GM21576 (cell line): ENCODE measurements at regions not wholly inside any gene's neighbourhood (a gene's known extent, or its start where the extent isn't known, plus 50 kb on each side); places are given as distances from the start of the nearest gene placed in this dataset.
"Not testable (repeated sequence)": the region's sequence is repeated elsewhere in the genome, so short reads cannot be mapped to it uniquely, and the experiment has no call there.

Experiments
- ATAC-seq: cut with Tn5 transposase; IDR thresholded peaks from one replicate; pipeline ENCODE4 v1.9.1; 2021; ENCODE audit warnings: mild to moderate bottlenecking, moderate library complexity; ENCODE audit not compliant: unreplicated experiment

GRCh38 chr5:29550523-29550922 lies 1643.0 kb upstream of the CDH6 start:
- no peak for ATAC-seq

GRCh38 chr5:29548262-29548661 lies 1645.2 kb upstream of the CDH6 start:
- no peak for ATAC-seq

- ATAC-seq: no peak
These were observed 1646.1 kb upstream of the CDH6 start for GRCh38 chr5:29547236-29547865.

- ATAC-seq: no peak
These were observed 1650.0 kb upstream of the CDH6 start for GRCh38 chr5:29543501-29543900.

- no peak for ATAC-seq
These were observed 1669.3 kb upstream of the CDH6 start for GRCh38 chr5:29524227-29524626.

- ATAC-seq: no peak
These were observed 1675.3 kb upstream of the CDH6 start for GRCh38 chr5:29518176-29518575.

GRCh38 chr5:29516224-29516623 lies 1677.3 kb upstream of the CDH6 start:
- ATAC-seq: no peak

GRCh38 chr5:29508131-29508530 lies 1685.4 kb upstream of the CDH6 start:
- ATAC-seq: no peak

GRCh38 chr5:29504411-29504810 lies 1689.1 kb upstream of the CDH6 start:
- ATAC-seq: no peak

- ATAC-seq: no peak
These were observed 1694.6 kb upstream of the CDH6 start for GRCh38 chr5:29498860-29499259.

GRCh38 chr5:29498412-29498811 lies 1695.1 kb upstream of the CDH6 start:
- ATAC-seq: no peak

- ATAC-seq: no peak
These were observed 1708.2 kb upstream of the CDH6 start for GRCh38 chr5:29485333-29485732.

- ATAC-seq: no peak
These were observed 1723.9 kb upstream of the CDH6 start for GRCh38 chr5:29469581-29469980.

- ATAC-seq: no peak
These were observed 1731.2 kb upstream of the CDH6 start for GRCh38 chr5:29462241-29462640.

- ATAC-seq: no peak
These were observed 1732.4 kb upstream of the CDH6 start for GRCh38 chr5:29460971-29461559.

- not testable (repeated sequence) for ATAC-seq
These were observed 1742.5 kb upstream of the CDH6 start for GRCh38 chr5:29451004-29451403.

- ATAC-seq: no peak
These were observed 1778.8 kb upstream of the CDH6 start for GRCh38 chr5:29414681-29415080.

- ATAC-seq: no peak
These were observed 1780.5 kb upstream of the CDH6 start for GRCh38 chr5:29412979-29413378.

- ATAC-seq: no peak
These were observed 1791.2 kb upstream of the CDH6 start for GRCh38 chr5:29402270-29402669.

- no peak for ATAC-seq
These were observed 1803.5 kb upstream of the CDH6 start for GRCh38 chr5:29389993-29390392.

GRCh38 chr5:29387384-29387783 lies 1806.1 kb upstream of the CDH6 start:
- no peak for ATAC-seq

- no peak for ATAC-seq
These were observed 1810.7 kb upstream of the CDH6 start for GRCh38 chr5:29382780-29383179.

- ATAC-seq: no peak
These were observed 1813.5 kb upstream of the CDH6 start for GRCh38 chr5:29380029-29380428.
